Activated T-cell treated with anti-CD3 and anti-CD28 coated beads, Interleukin-2, amount 50 U/mL, for 72 hours (primary cell): ENCODE measurements at regions not wholly inside any gene's neighbourhood (a gene's known extent, or its start where the extent isn't known, plus 50 kb on each side); places are given as distances from the start of the nearest gene placed in this dataset.
A peak's percentile ranks its signal among the peaks of the same experiment; 100 is the strongest.

Experiments used
- ATAC-seq, 2 donors: fragments of 150-1000 bp; cut with Tn5 transposase; replicated peaks in 1 of 2; 2 replicates each; pipeline ENCODE4 v1.10.0; 2021; ENCODE audit warnings: moderate library complexity in 2 of 2, mild to moderate bottlenecking in 1 of 2
- DNase-seq, 2 donors: peaks; one replicate each; pipeline ENCODE4 v3.0.0; 2021 to 2022; ENCODE audit warnings: mixed read lengths in 1 of 2
- H3K27ac Mint-ChIP-seq: one replicate; pipeline ENCODE4 v1.8.0; 2022; ENCODE audit warnings: mild to moderate bottlenecking, moderate library complexity, mixed read lengths
- H3K27me3 Mint-ChIP-seq: one replicate; pipeline ENCODE4 v1.8.0; 2022; ENCODE audit warnings: low read depth, mixed read lengths
- H3K36me3 Mint-ChIP-seq, 2 donors: one replicate each; pipeline ENCODE4 v1.8.0; 2022; ENCODE audit warnings: mixed read lengths in 2 of 2, mild to moderate bottlenecking in 1 of 2; ENCODE audit not compliant: insufficient read depth in 2 of 2
- H3K4me1 Mint-ChIP-seq: one replicate; pipeline ENCODE4 v1.8.0; 2022; ENCODE audit warnings: low read depth, mixed read lengths
- H3K4me3 Mint-ChIP-seq, 2 donors: one replicate each; pipeline ENCODE4 v1.8.0; 2022; ENCODE audit warnings: mild to moderate bottlenecking in 2 of 2, mixed read lengths in 2 of 2, moderate library complexity in 2 of 2
- H3K9me3 Mint-ChIP-seq, 2 donors: one replicate each; pipeline ENCODE4 v1.8.0; 2022; ENCODE audit warnings: mixed read lengths in 2 of 2

DNA sequence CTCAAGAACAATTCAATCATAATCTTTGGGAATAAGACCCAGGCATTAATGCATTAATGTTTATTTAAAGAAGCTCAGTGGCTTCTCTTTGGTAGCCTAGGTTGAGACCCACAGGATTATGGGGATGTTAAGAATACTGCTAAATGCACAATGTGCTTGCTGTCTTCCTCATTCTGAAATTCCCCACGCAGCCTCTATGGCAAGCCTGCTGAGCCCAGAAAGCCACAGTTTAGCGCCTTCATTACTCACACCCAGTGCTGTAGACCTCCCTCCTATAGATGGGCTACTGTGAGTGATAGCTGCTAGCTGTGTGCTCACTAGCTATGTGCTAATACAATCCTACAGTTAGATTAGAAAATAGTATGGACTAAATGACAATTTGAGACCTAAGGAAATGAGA is 90.6 kb downstream of the TNFSF13B start:
- Mint-ChIP-seq H3K9me3 (no peaks in the 10 kb centered on the region), H3K36me3 (no peaks in the 10 kb centered on the region), H3K27me3 (peaks cover 10% of the 10 kb centered on the region), H3K27ac (no peak overlapping the region), H3K4me3 (no peak overlapping the region), H3K4me1 (no peaks in the 10 kb centered on the region)
- no peak for ATAC-seq
- DNase-seq, result no peak

DNA sequence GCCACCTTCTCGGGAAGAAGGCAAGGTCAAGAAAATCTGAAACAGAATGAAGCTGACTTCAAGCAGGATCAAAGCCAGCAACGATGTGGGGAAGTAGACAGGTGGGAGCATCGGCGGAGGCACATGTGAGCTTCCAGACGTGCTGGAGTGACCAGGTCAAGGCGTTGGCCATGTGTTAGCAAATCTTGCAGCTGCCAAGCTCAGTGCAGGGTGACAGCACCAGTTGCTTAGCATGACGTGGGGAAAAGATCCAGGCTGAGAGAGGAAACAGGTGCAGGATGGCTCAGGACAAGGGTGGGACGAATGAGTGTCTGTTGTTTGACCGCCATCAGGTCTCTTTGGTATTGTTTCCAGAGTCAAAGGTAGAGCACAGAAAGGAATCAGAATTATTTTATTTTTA is 92.3 kb downstream of the TNFSF13B start:
- Mint-ChIP-seq H3K4me3 (no peak overlapping the region), H3K36me3 (no peaks in the 10 kb centered on the region), H3K4me1 (no peaks in the 10 kb centered on the region), H3K9me3 (no peaks in the 10 kb centered on the region), H3K27me3 (peaks cover 10% of the 10 kb centered on the region), H3K27ac (no peak overlapping the region)
- DNase-seq, result no peak
- ATAC-seq, result no peak

DNA sequence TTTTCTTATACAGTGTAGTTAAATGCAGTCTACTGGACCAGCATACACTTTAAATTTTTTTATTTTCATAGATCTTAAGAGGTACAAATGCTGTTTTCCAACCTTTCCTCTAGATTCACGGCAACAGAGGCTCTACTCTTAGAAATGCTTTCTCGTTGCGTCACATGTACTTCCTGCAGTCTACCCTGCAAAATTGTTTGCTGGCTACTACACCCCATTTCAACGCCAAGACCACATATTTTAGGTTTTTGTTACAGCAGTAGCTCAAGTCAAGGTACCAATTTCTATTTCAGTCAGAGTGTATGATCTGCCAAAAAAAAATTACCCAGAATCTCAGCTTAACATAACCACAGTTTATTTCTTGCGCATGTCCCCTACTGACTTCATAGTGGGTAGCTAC is 94.1 kb downstream of the TNFSF13B start:
- Mint-ChIP-seq H3K4me1 (no peaks in the 10 kb centered on the region), H3K27me3 (peaks cover 10% of the 10 kb centered on the region), H3K27ac (no peak overlapping the region), H3K9me3 (peaks cover 1 to 2% of the 10 kb centered on the region in 2 donors), H3K4me3 (no peak overlapping the region), H3K36me3 (no peaks in the 10 kb centered on the region)
- no peak for DNase-seq
- no peak for ATAC-seq

DNA sequence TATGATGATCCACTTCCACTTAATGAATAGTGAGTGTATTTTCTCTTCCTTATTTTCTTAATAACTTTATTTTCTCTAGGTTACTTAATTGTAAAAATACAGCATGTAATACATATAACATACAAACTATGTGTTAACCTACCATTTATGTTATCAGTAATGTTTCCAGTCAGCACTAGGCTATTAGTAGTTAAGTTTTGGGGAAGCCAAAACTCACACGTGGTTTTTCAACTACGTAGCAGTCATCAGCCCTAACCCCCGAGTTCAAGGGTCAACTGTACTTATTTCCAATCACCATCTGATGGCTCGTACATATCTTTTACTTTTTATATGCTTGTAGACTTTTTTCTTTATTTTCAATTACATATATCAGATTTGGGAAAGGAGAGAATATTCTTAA is 95.7 kb downstream of the TNFSF13B start:
- H3K9me3 Mint-ChIP-seq, result peaks cover 1 to 3% of the 10 kb centered on the region in 2 donors
- no peak for DNase-seq
- no peaks in the 10 kb centered on the region for H3K4me1 Mint-ChIP-seq
- no peak overlapping the region for H3K27ac Mint-ChIP-seq
- no peak overlapping the region for H3K4me3 Mint-ChIP-seq
- H3K27me3 Mint-ChIP-seq, result peaks cover 10% of the 10 kb centered on the region
- ATAC-seq, result no peak
- no peaks in the 10 kb centered on the region for H3K36me3 Mint-ChIP-seq

DNA sequence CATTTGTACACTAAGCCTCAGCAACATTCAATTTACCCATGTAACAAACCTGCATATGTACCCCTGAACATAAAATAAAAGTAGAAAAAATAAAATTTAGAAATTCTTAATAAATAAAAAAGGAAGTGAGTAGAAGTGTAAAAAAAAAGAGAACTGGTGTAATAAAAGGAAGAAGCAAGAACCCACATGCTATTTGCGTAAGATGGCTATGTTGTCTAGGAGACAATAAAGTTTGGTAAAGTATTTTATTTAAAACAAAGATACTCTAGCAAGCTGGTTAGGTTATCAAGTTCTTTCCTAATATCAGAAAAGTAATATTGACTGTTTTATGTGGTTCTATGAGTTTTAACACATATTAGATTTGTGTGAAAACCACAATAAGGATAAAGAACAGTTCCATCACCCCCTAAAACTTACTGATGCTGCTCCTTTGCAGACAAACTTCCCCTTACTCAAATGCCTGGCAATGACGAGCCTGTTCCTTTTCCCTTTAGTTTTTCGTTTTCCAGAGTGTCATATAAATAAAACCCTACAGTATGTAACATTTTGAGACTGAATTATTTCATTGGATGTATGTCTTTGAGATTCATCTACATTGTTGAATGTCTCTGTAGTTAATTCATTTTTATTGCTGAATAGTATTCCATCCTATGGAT is 98.9 kb downstream of the TNFSF13B start:
- no peaks in the 10 kb centered on the region for H3K27me3 Mint-ChIP-seq
- no peaks in the 10 kb centered on the region for H3K4me1 Mint-ChIP-seq
- no peak overlapping the region for H3K4me3 Mint-ChIP-seq
- H3K36me3 Mint-ChIP-seq, result no peaks in the 10 kb centered on the region
- no peak for ATAC-seq
- DNase-seq, result no peak
- H3K9me3 Mint-ChIP-seq, result peaks cover 1 to 7% of the 10 kb centered on the region in 2 donors
- no peak overlapping the region for H3K27ac Mint-ChIP-seq

DNA sequence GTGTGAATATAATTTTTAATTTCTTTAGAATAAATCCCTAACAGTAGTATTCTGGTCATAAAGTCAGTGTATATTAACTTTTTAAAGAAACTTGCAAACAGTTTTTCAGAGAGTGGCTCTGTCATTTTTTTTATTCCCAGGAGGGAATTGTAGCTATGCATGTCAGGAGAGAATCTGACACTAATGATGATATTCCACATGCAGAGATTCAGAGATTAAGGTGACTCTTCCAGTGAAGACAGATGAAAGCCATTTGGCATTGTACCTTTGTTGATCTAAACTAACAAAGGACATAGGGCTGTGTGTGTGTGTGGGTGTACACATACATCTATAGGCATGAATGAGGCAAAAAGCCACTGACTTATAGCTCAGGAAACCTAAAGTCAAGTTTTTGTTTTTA is 99.9 kb downstream of the TNFSF13B start:
- no peaks in the 10 kb centered on the region for H3K36me3 Mint-ChIP-seq
- H3K9me3 Mint-ChIP-seq, result peaks cover 4 to 7% of the 10 kb centered on the region in 2 donors
- H3K4me1 Mint-ChIP-seq, result no peaks in the 10 kb centered on the region
- DNase-seq (no peak), ATAC-seq (no peak)
- H3K4me3 Mint-ChIP-seq, result no peak overlapping the region
- no peak overlapping the region for H3K27ac Mint-ChIP-seq
- H3K27me3 Mint-ChIP-seq, result no peaks in the 10 kb centered on the region

DNA sequence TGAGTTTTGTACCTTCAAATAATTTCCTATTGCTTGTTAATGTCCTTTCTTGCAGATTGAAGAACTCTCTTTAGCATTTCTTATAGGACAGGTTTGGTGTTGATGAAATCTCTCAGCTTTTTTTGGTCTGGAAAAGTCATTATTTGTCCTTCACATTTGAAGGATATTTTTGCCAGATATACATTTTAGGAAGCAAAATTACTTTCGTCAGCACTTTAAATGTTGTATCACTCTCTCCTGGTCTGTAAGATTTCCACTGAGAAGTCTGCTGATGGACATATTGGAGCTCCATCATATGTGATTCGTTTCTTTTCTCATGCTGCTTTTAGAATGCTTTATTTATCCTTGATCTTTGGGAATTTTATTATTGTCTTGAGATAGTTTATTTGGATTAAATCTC is 105.5 kb downstream of the TNFSF13B start:
- Mint-ChIP-seq H3K9me3 (peaks cover 4 to 8% of the 10 kb centered on the region in 2 donors), H3K27me3 (no peaks in the 10 kb centered on the region), H3K27ac (no peak overlapping the region), H3K4me3 (no peak overlapping the region), H3K4me1 (no peaks in the 10 kb centered on the region), H3K36me3 (no peaks in the 10 kb centered on the region)
- DNase-seq (no peak), ATAC-seq (no peak)

DNA sequence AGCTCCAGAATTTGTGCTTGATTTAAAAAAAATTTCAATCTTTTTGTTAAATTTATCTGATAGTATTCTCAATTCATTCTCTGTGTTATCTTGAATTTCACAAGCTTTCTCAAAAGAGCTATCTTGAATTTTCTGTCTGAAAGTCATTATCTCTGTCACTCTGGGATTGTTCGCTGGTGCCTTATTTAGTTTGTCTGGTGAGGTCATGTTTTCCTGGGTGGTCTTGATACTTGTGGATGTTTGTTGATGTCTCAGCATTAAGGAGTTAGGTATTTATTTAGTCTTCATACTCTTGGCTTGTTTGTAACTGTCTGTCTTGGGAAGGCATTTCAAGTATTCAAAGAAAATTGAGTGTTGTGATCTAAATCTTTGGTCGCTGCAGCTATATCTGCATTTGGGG is 106.3 kb downstream of the TNFSF13B start:
- Mint-ChIP-seq H3K27ac (no peak overlapping the region), H3K9me3 (peaks cover 4 to 8% of the 10 kb centered on the region in 2 donors), H3K4me1 (no peaks in the 10 kb centered on the region), H3K27me3 (no peaks in the 10 kb centered on the region), H3K4me3 (no peak overlapping the region), H3K36me3 (no peaks in the 10 kb centered on the region)
- no peak for ATAC-seq
- no peak for DNase-seq

DNA sequence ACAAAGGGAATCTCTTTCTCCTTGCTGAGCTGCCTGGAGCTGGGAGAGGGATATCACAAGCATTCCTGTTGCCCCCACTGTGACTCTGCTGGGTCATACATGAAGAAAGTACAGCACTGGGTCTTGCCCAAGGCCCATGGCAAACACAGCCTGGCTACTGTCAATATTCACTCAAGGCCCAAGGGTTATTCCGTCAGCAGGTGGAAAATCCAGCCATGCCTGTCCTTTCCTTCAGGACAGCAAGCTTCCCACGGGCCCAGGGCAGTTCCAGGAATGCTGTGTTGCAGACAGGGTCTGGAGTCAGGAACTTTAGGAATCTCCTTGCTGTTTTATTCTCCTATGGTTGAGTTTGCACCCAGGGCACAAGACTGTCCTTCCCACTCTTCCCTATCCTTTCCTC is 106.8 kb downstream of the TNFSF13B start:
- peaks cover 4 to 6% of the 10 kb centered on the region in 2 donors for H3K9me3 Mint-ChIP-seq
- H3K27ac Mint-ChIP-seq, result no peak overlapping the region
- H3K36me3 Mint-ChIP-seq, result no peaks in the 10 kb centered on the region
- H3K4me3 Mint-ChIP-seq, result no peak overlapping the region
- ATAC-seq, result no peak
- no peaks in the 10 kb centered on the region for H3K27me3 Mint-ChIP-seq
- no peak for DNase-seq
- H3K4me1 Mint-ChIP-seq, result no peaks in the 10 kb centered on the region

DNA sequence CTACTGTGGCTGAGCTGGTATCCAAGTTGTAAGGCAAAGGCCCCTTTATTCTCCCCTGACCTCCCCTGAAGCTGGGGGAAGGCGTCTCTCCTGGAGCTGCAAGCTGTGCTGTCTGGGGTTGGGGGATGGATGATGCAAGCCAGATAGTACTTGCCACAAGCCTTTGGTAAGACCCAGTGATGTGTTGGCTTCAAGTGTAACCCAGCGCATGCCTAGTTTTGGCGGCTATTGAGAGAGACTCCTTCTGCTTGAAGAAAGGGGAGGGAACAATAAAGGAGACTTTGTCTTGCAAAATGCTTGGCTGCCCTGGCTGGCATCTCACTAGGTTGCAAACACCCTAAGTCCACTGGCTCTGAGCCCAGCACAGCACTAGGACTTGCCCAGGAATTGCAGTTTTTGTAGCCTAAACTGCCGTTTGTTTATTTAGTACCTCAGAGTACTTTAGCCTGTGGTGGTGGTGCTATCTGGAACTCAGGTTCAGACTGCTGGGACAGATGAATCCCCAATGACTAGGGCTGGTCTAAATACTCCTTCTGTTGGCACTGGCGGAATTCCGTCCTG is 108.2 kb downstream of the TNFSF13B start:
- Mint-ChIP-seq H3K9me3 (peaks cover 4% of the 10 kb centered on the region in 2 donors), H3K27ac (no peak overlapping the region), H3K27me3 (no peaks in the 10 kb centered on the region), H3K4me1 (no peaks in the 10 kb centered on the region), H3K4me3 (no peak overlapping the region), H3K36me3 (no peaks in the 10 kb centered on the region)
- no peak for ATAC-seq
- DNase-seq, result no peak

DNA sequence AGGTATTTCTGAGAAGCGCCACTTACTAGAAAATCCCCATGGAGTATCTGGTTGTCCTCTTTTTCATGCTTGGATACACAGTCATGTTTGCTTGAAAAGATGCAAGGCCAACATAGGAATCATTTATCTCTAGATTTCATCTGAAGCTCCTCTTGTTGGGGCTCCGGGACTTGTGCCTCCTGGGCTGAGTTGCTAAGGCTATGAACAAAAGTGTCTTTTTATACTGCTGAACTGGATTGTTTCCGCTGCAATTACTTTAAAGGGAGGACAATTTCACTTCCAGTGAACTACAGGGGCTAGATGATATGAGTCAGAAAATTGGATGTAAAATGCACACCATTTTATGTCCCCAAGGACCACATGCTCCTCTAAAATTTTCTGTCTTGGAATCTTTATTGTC is 114.1 kb downstream of the TNFSF13B start:
- H3K27me3 Mint-ChIP-seq, result no peaks in the 10 kb centered on the region
- DNase-seq (no peak), ATAC-seq (no peak)
- H3K27ac Mint-ChIP-seq, result no peak overlapping the region
- H3K4me1 Mint-ChIP-seq, result no peaks in the 10 kb centered on the region
- no peaks in the 10 kb centered on the region for H3K36me3 Mint-ChIP-seq
- H3K9me3 Mint-ChIP-seq, result peaks cover 1 to 4% of the 10 kb centered on the region in 2 donors
- no peak overlapping the region for H3K4me3 Mint-ChIP-seq

DNA sequence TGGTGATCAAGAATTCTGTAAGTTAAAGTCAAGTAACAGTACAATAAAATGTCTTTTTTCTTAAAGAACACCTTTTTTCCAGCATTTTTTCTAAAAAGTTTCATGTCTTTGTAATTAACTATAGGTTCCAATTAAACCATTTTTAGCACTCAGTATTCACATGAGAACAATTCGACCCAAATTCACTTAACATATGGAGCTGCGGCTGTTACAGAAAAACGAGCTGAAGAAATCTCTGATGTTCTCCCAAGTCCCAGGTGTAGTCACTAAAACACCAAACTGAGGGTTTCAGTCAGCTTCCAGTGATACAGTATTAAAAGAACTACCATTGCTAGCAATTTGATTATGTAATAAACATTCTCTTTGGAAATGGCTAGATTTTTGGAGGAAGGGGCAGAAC is 117.6 kb downstream of the TNFSF13B start:
- ATAC-seq, result no peak
- H3K27me3 Mint-ChIP-seq, result no peaks in the 10 kb centered on the region
- no peaks in the 10 kb centered on the region for H3K9me3 Mint-ChIP-seq
- H3K27ac Mint-ChIP-seq, result no peak overlapping the region
- DNase-seq, result no peak
- H3K4me3 Mint-ChIP-seq, result no peak overlapping the region
- H3K36me3 Mint-ChIP-seq, result no peaks in the 10 kb centered on the region
- H3K4me1 Mint-ChIP-seq, result no peaks in the 10 kb centered on the region

DNA sequence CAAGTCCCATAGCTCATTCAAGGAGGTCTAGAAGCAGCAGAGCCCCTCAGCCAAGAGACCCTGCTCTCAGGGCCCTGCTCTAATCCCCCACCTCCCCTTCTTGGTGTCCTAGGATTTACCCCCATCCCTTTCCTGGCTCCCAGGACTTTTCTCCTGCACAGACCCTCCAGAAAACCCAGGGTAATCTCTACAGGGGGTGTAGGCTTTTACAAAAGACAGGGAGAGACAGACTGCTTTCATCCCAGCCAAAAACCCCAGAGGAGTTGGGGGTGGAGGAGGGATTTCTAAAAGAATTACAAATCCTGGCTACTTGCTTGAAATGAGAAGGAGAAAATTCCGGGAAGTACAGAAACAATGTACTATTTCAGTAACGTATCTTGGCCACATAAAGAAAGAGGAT is 133.3 kb downstream of the TNFSF13B start:
- H3K4me1 Mint-ChIP-seq, result peaks cover 8% of the 10 kb centered on the region
- ATAC-seq (no peak), DNase-seq (no peak)
- no peak overlapping the region for H3K27ac Mint-ChIP-seq
- H3K36me3 Mint-ChIP-seq, result no peaks in the 10 kb centered on the region
- no peaks in the 10 kb centered on the region for H3K27me3 Mint-ChIP-seq
- peaks cover 0 to 2% of the 10 kb centered on the region in 2 donors for H3K9me3 Mint-ChIP-seq
- H3K4me3 Mint-ChIP-seq, result no peak overlapping the region

DNA sequence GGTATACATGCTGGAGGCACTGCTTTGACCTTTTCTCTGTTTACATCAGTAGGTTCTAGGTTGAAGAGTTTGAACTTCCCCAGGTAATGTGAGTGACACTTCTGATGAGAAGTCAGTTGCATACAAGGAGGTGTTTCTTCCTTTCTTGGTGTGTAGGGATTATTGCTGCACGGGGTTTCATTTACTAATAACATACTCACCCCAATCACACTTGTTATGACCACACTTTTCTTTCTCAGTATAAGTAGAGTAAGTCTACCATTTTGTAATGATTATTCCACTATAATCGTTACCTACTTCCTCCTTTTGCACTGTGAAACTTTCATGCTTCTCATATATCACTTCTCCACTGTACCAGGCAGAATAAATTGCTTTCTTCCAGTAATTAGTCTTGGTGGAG is 138.0 kb downstream of the TNFSF13B start:
- peaks cover under 1 to 5% of the 10 kb centered on the region in 2 donors for H3K9me3 Mint-ChIP-seq
- H3K4me3 Mint-ChIP-seq, result no peak overlapping the region
- no peak overlapping the region for H3K27ac Mint-ChIP-seq
- H3K36me3 Mint-ChIP-seq, result no peaks in the 10 kb centered on the region
- H3K27me3 Mint-ChIP-seq, result no peaks in the 10 kb centered on the region
- ATAC-seq (peak; percentile 69 to 71), DNase-seq (no peak)
- H3K4me1 Mint-ChIP-seq, result peaks cover 34% of the 10 kb centered on the region
